ENCODE measurements at regions not wholly inside any gene's neighbourhood (a gene's known extent, or its start where the extent isn't known, plus 50 kb on each side); places are given as distances from the start of the nearest gene placed in this dataset.

DNA sequence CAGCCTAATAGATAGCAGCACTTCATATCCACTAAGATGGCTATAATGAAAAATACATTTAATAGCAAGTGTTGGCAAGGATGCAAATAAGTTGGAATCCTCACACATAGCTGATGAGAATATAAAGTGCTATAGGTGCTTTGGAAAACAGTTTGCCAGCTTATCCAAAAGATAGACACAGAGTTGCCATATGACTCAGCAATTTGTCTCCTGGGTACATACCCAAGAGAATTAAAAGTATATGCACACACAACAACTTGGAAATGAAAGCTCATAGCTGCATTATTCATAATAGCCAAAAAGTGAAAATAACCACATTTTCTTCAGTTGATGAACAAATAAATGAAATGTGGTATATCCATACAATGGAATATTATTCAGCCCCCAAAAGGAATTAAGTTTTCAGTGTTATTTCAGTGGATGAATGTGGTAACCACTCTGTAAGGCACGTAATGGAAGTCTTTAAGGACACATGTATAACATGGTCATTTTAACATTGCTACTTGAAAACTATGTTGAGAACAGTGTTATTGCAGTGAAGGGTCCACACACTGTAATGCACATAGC lies 320.9 kb upstream of the ADGRL3 start:
- Histone ChIP-seq H2AFZ (ENCODE audit: low read depth, low read length) (no peak overlapping the region), H3K9me3 (replicated peaks; ENCODE audit: control insufficient read depth, insufficient read depth, low read length) (no peaks in the 10 kb centered on the region), H3K27ac (ENCODE audit: insufficient read depth, low read depth, low read length) (no peak overlapping the region), H4K20me1 (replicated peaks; ENCODE audit: control insufficient read depth, extremely low read depth, insufficient read depth, low read length) (no peaks in the 10 kb centered on the region), H3K27me3 (ENCODE audit: control insufficient read depth in 2 of 2, insufficient read depth in 2 of 2, low read length in 2 of 2) (no peaks in the 10 kb centered on the region), H3K79me2 (ENCODE audit: control insufficient read depth, insufficient read depth, low read length) (no peaks in the 10 kb centered on the region), H3K4me3 (replicated peaks in 1 of 3; ENCODE audit: insufficient read depth in 1 of 3, low read depth in 1 of 3, low read length in 3 of 3) (no peak overlapping the region), H3K36me3 (ENCODE audit: control insufficient read depth in 2 of 2, extremely low read depth in 1 of 2, insufficient read depth in 2 of 2, low read length in 2 of 2) (no peaks in the 10 kb centered on the region), H3K9ac (replicated peaks; ENCODE audit: extremely low read depth, insufficient read depth, low read length) (no peak overlapping the region), H3K4me1 (ENCODE audit: control insufficient read depth, extremely low read depth, insufficient read depth, low read length) (no peaks in the 10 kb centered on the region), H3K9me1 (replicated peaks; ENCODE audit: control insufficient read depth, extremely low read depth, insufficient read depth, low read length) (no peaks in the 10 kb centered on the region), H3K4me2 (ENCODE audit: insufficient read depth, low read length) (no peak overlapping the region)
- no peak for DNase-seq (ENCODE audit: low read depth, low spot score)
- dilution Hi-C loops (cut with MboI; ENCODE audit: extremely low pct_ligation_motif_present, low sequenced_read_pairs) = no loop called here
- POLR2A ChIA-PET = no interaction called here
- FAIRE-seq = no peak
- BruUV-seq (replicated peaks) = no TSS peak
- TF ChIP-seq EZH2 (IDR thresholded peaks at IDR 0.05; ENCODE audit: borderline replicate concordance, low read depth, low read length, severe bottlenecking) (no peak), JUN (IDR thresholded peaks at IDR 0.05; ENCODE audit: borderline replicate concordance, insufficient read depth, insufficient read length, low read depth) (no peak), GATA2 (IDR thresholded peaks at IDR 0.05; ENCODE audit: insufficient read depth, insufficient read length, low read depth, low read length) (no peak), POLR2A (IDR thresholded peaks at IDR 0.05; ENCODE audit: low read depth, low read length) (no peak), MAX (IDR thresholded peaks at IDR 0.05; ENCODE audit: insufficient read depth, insufficient read length) (no peak), POLR2AphosphoS5 (IDR thresholded peaks at IDR 0.05; ENCODE audit: insufficient read depth, low read depth, low read length) (no peak), FOS (IDR thresholded peaks at IDR 0.05; ENCODE audit: borderline replicate concordance, insufficient read depth, low read length) (no peak), MYC (IDR thresholded peaks at IDR 0.05; ENCODE audit: low read depth, low read length) (no peak)
- TF ChIP-seq, protein P1, sequence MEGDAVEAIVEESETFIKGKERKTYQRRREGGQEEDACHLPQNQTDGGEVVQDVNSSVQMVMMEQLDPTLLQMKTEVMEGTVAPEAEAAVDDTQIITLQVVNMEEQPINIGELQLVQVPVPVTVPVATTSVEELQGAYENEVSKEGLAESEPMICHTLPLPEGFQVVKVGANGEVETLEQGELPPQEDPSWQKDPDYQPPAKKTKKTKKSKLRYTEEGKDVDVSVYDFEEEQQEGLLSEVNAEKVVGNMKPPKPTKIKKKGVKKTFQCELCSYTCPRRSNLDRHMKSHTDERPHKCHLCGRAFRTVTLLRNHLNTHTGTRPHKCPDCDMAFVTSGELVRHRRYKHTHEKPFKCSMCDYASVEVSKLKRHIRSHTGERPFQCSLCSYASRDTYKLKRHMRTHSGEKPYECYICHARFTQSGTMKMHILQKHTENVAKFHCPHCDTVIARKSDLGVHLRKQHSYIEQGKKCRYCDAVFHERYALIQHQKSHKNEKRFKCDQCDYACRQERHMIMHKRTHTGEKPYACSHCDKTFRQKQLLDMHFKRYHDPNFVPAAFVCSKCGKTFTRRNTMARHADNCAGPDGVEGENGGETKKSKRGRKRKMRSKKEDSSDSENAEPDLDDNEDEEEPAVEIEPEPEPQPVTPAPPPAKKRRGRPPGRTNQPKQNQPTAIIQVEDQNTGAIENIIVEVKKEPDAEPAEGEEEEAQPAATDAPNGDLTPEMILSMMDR (IDR thresholded peaks at IDR 0.05; ENCODE audit: extremely low read depth in 1 of 2, insufficient read depth in 1 of 2, low read depth in 1 of 2, low read length in 2 of 2) = no peak
- CTCF ChIA-PET = no interaction called here
- intact Hi-C loops (cut with micrococcal nuclease) = no loop called here
